ENCODE measurements at regions not wholly inside any gene's neighbourhood (a gene's known extent, or its start where the extent isn't known, plus 50 kb on each side); places are given as distances from the start of the nearest gene placed in this dataset.
"Not testable (repeated sequence)": the region's sequence is repeated elsewhere in the genome, so short reads cannot be mapped to it uniquely, and the experiment has no call there.

DNA sequence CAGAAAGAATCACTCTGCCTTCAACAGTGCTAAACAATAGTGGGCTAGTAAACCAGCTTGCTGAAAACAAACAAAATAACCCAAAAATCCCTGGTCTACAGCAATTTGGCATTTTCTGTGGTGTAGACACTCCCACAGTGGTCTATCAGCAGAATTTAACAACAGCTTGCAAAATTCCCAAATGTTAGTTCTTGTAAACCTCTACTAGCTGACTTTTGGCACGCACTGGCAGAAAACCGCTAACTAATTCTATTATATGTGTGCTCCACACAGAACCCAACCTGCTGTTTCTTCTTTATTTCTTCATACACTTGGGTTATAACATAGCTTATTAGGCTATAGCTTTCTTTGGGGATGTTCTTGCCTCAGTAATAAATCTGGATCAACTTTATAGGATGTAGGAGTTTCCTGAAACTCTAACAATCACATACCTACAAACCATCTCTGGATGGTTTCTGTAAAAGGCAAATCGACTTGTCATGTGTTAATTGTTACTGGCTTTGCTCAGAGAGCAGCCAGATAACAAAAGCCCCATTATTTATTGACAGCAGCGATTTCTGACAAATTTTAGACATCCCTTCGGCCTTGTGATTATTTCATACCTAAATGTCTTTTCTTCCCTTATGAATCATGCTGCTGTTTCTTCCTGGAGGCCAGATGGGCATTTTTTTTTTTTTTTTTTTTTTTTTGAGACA is 82.7 kb upstream of the NAA35 start (continued):
- TF ChIP-seq STAT6 (CRISPR knock-in tag; conservative IDR thresholded peaks at IDR 0.05; ENCODE audit: low read depth) (no peak), HMGA2 (CRISPR knock-in tag; IDR thresholded peaks at IDR 0.05) (no peak), SMAD3 (CRISPR knock-in tag; IDR thresholded peaks at IDR 0.05; ENCODE audit: borderline replicate concordance) (no peak), FOXJ3 (CRISPR knock-in tag; IDR thresholded peaks at IDR 0.05; ENCODE audit: borderline replicate concordance) (no peak)
- TF ChIP-seq, protein P1, sequence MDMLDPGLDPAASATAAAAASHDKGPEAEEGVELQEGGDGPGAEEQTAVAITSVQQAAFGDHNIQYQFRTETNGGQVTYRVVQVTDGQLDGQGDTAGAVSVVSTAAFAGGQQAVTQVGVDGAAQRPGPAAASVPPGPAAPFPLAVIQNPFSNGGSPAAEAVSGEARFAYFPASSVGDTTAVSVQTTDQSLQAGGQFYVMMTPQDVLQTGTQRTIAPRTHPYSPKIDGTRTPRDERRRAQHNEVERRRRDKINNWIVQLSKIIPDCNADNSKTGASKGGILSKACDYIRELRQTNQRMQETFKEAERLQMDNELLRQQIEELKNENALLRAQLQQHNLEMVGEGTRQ (CRISPR knock-in tag; IDR thresholded peaks at IDR 0.05), result no peak

- ChIA-PET CTCF (interaction anchor here (1.0 to 1.2 kb wide), 2 partner anchors 40 to 169 kb away, joined by 3 to 6 read pairs; no protein-coding TSS in a partner anchor), POLR2A (no interaction called here)
- Mint-ChIP-seq H3K4me1 (peaks cover 42% of the 10 kb centered on the region), H3K9me3 (no peaks in the 10 kb centered on the region), H3K36me3 (no peaks in the 10 kb centered on the region; the same call in 1 of the 2 replicates), H3K27ac (peak overlapping the region; percentile 87), H3K27me3 (ENCODE audit: low read depth) (no peaks in the 10 kb centered on the region), H3K4me3 (no peak overlapping the region)
- peak; percentile 31; the same call in 1 of the 2 replicates for ATAC-seq
- no peak for TF ChIP-seq SMAD4 (CRISPR knock-in tag; IDR thresholded peaks at IDR 0.05)
- no peak for TF ChIP-seq ZNF138 (CRISPR knock-in tag; conservative IDR thresholded peaks at IDR 0.05)
- TF ChIP-seq TCF7 (CRISPR knock-in tag; IDR thresholded peaks at IDR 0.05; ENCODE audit: low read depth), result no peak
- no peak for TF ChIP-seq ZNF416 (CRISPR knock-in tag; IDR thresholded peaks at IDR 0.05)
- TF ChIP-seq SMAD3 (CRISPR knock-in tag; IDR thresholded peaks at IDR 0.05; ENCODE audit: borderline replicate concordance), result no peak
- TF ChIP-seq, protein P2, sequence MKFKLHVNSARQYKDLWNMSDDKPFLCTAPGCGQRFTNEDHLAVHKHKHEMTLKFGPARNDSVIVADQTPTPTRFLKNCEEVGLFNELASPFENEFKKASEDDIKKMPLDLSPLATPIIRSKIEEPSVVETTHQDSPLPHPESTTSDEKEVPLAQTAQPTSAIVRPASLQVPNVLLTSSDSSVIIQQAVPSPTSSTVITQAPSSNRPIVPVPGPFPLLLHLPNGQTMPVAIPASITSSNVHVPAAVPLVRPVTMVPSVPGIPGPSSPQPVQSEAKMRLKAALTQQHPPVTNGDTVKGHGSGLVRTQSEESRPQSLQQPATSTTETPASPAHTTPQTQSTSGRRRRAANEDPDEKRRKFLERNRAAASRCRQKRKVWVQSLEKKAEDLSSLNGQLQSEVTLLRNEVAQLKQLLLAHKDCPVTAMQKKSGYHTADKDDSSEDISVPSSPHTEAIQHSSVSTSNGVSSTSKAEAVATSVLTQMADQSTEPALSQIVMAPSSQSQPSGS (CRISPR knock-in tag; IDR thresholded peaks at IDR 0.05; ENCODE audit: borderline replicate concordance, low read depth), result no peak
- TF ChIP-seq, protein P3, sequence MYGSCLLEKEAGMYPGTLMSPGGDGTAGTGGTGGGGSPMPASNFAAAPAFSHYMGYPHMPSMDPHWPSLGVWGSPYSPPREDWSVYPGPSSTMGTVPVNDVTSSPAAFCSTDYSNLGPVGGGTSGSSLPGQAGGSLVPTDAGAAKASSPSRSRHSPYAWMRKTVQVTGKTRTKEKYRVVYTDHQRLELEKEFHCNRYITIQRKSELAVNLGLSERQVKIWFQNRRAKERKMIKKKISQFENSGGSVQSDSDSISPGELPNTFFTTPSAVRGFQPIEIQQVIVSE (CRISPR knock-in tag; IDR thresholded peaks at IDR 0.05; ENCODE audit: borderline replicate concordance), result no peak
- no peak for TF ChIP-seq AR (CRISPR knock-in tag; IDR thresholded peaks at IDR 0.05)
- no peak for DNase-seq (ENCODE audit: low spot score)
Observed at GRCh38 chr9:85859765-85860164, 81.2 kb upstream of the NAA35 start.

DNA sequence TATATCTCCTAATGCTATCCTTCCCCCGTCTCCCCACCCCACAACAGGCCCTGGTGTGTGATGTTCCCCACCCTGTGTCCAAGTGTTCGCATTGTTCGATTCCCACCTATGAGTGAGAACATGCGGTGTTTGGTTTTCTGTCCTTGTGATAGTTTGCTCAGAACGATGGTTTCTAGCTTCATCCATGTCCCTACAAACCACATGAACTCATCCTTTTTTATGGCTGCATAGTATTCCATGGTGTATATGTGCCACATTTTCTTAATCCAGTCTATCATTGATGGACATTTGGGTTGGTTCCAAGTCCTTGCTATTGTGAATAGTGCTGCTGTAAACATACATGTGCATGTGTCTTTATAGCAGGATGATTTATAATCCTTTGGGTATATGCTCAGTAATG is 79.1 kb upstream of the NAA35 start:
- H3K9me3 Mint-ChIP-seq; H3K4me3 Mint-ChIP-seq; DNase-seq (ENCODE audit: low spot score); H3K27ac Mint-ChIP-seq; ATAC-seq; POLR2A ChIA-PET; H3K27me3 Mint-ChIP-seq (ENCODE audit: low read depth); H3K36me3 Mint-ChIP-seq; CTCF ChIA-PET: not testable (repeated sequence)
- H3K4me1 Mint-ChIP-seq, result peaks cover 61% of the 10 kb centered on the region
